Transverse colon (tissue), 4 donors: ENCODE measurements at regions not wholly inside any gene's neighbourhood (a gene's known extent, or its start where the extent isn't known, plus 50 kb on each side); places are given as distances from the start of the nearest gene placed in this dataset.
A peak's percentile ranks its signal among the peaks of the same experiment; 100 is the strongest.

Experiments used
- DNase-seq: peaks from one replicate; pipeline ENCODE4 v3.0.0-alpha.2; 2019
- H3K27ac ChIP-seq, 4 donors: fragments of 200-600 bp; sonication (generic); 2 replicates each; pipeline ENCODE4 v1.5.1; 2016 to 2018; ENCODE audit warnings: inconsistent platforms in 4 of 4
- H3K27me3 ChIP-seq: fragments of 200-600 bp; sonication (generic); 2 replicates; pipeline ENCODE4 v1.5.1; 2017; ENCODE audit warnings: inconsistent platforms
- H3K36me3 ChIP-seq, 4 donors: fragments of 200-600 bp; sonication (generic); 2 replicates each; pipeline ENCODE4 v1.5.1; 2017 to 2019; ENCODE audit warnings: inconsistent platforms in 4 of 4
- H3K4me1 ChIP-seq, 4 donors: fragments of 200-600 bp; sonication (generic); 2 replicates each; pipeline ENCODE4 v1.5.1; 2017 to 2020; ENCODE audit warnings: inconsistent platforms in 4 of 4
- H3K4me3 ChIP-seq, 4 donors: fragments of 200-600 bp; sonication (generic); 1 replicate in 1 of 4; 2 replicates in 3 of 4; pipeline versions ENCODE4 v1.5.1 to v1.6.1; 2017 to 2019; ENCODE audit warnings: inconsistent platforms in 4 of 4
- H3K9me3 ChIP-seq, 2 donors: fragments of 200-600 bp; sonication (generic); 2 replicates each; pipeline ENCODE4 v1.5.1; 2017 to 2019; ENCODE audit warnings: inconsistent platforms in 2 of 2
- CTCF ChIP-seq, 5 experiments: fragments of 200-600 bp in 3 of 5; fragments of 450-650 bp in 2 of 5; sonication (generic) in 3 of 5; IDR thresholded peaks; 1 replicate in 2 of 5; 2 replicates in 3 of 5; pipeline ENCODE4 v1.5.1; 2016 to 2017; ENCODE audit warnings: antibody characterized with exemption in 5 of 5, inconsistent platforms in 3 of 5, mild to moderate bottlenecking in 2 of 5, moderate library complexity in 1 of 5
- EP300 ChIP-seq: sonication (generic); formaldehyde crosslinking; IDR thresholded peaks from one replicate; pipeline ENCODE4 v1.6.1; 2017; ENCODE audit warnings: antibody characterized with exemption, low read depth
- POLR2A ChIP-seq: fragments of 450-650 bp; IDR thresholded peaks from one replicate; pipeline ENCODE4 v1.6.1; 2016; ENCODE audit warnings: antibody characterized with exemption, mild to moderate bottlenecking, moderate library complexity
- POLR2AphosphoS5 ChIP-seq, 3 donors: sonication (generic); formaldehyde crosslinking; IDR thresholded peaks; one replicate each; pipeline ENCODE4 v1.6.1; 2016; ENCODE audit warnings: antibody characterized with exemption in 3 of 3
- WGBS, 2 donors: methylation state at CpG; one replicate each; pipeline ENCODE4 v1.1.5; 2018; ENCODE audit warnings: low coverage in 1 of 2; 5-methylcytosine and 5-hydroxymethylcytosine counted together
- in situ Hi-C, 4 donors: fragments of 200-750 bp; cut with MboI; loops; one replicate each; pipeline versions ENCODE4 v1.15.0 to v1.15.1; 2017; ENCODE audit warnings: low sequenced_read_pairs in 3 of 4, low pct_ligation_motif_present in 1 of 4, low pct_unique_long_range_greater_than_20kb in 1 of 4
- intact Hi-C: fragments of 100-400 bp; cut with DNase I; formaldehyde crosslinking; loops from one replicate; pipeline ENCODE4 v1.15.1; 2023; ENCODE audit warnings: low total_unique reads

GRCh38 chr5:110903966-110904365 lies 165.2 kb downstream of the SLC25A46 start:
- DNase-seq: no peak
- Histone ChIP-seq H3K27ac (no peak overlapping the region), H3K4me1 (no peaks in the 10 kb centered on the region), H3K4me3 (no peak overlapping the region), H3K36me3 (no peaks in the 10 kb centered on the region), H3K9me3 (no peaks in the 10 kb centered on the region), H3K27me3 (no peaks in the 10 kb centered on the region)
- TF ChIP-seq EP300 (no peak), POLR2AphosphoS5 (IDR thresholded peaks at IDR 0.05) (no peak), POLR2A (no peak), CTCF (IDR thresholded peaks at IDR 0.05) (no peak)
- intact Hi-C loops (no loop called here), in situ Hi-C loops (no loop called here)
- 77 to 83% methylated on average over 1 to 3 of the region's 3 CpGs for WGBS, 2 donors

DNA sequence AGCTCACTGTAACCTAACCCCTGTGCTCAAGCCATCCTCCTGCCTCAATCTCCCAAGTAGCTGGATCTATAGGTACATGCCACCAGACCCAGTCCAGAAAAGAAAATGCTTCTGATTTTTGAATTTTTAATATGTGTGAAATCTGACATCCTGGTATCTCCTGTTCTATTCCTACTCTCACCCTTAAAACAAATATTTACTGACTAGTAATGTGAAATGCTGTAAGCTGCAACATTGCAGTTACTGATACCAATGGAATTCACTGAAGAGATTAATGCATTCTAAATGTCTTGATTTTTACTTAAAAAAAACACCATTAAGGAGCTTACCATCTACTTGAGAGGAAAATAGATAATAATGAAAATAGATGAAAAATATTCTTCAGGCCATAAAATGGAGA lies 162.7 kb upstream of the TSLP start:
- no peaks in the 10 kb centered on the region for H3K4me1 ChIP-seq
- TF ChIP-seq CTCF (IDR thresholded peaks at IDR 0.05): no peak
- no peak for TF ChIP-seq POLR2A
- TF ChIP-seq POLR2AphosphoS5 (IDR thresholded peaks at IDR 0.05): no peak
- TF ChIP-seq EP300: no peak
- in situ Hi-C loops: no loop called here
- H3K9me3 ChIP-seq: no peaks in the 10 kb centered on the region
- no peaks in the 10 kb centered on the region for H3K27me3 ChIP-seq
- no peak for DNase-seq
- no peak overlapping the region for H3K27ac ChIP-seq
- intact Hi-C loops: no loop called here
- H3K36me3 ChIP-seq: no peaks in the 10 kb centered on the region
- no peak overlapping the region for H3K4me3 ChIP-seq

- WGBS, 2 donors: 44 to 100% methylated on average over 1 of the region's 1 CpG
- Histone ChIP-seq H3K36me3 (no peaks in the 10 kb centered on the region), H3K27ac (no peak overlapping the region), H3K27me3 (no peaks in the 10 kb centered on the region), H3K4me3 (no peak overlapping the region), H3K9me3 (no peaks in the 10 kb centered on the region), H3K4me1 (no peaks in the 10 kb centered on the region)
- in situ Hi-C loops: no loop called here
- no peak for DNase-seq
- TF ChIP-seq POLR2AphosphoS5 (IDR thresholded peaks at IDR 0.05) (no peak), POLR2A (no peak), CTCF (IDR thresholded peaks at IDR 0.05) (no peak), EP300 (no peak)
- intact Hi-C loops: no loop called here
Measured at GRCh38 chr5:110909415-110909814, 162.1 kb upstream of the TSLP start.

- Histone ChIP-seq H3K36me3 (no peaks in the 10 kb centered on the region), H3K9me3 (no peaks in the 10 kb centered on the region), H3K27me3 (no peaks in the 10 kb centered on the region), H3K4me3 (no peak overlapping the region), H3K4me1 (no peaks in the 10 kb centered on the region), H3K27ac (no peak overlapping the region)
- in situ Hi-C loops: no loop called here
- TF ChIP-seq EP300 (no peak), POLR2AphosphoS5 (IDR thresholded peaks at IDR 0.05) (peak in 1 of 3 donors; percentile 30)
- intact Hi-C loops: no loop called here
- no peak for DNase-seq
Measured at GRCh38 chr5:110909950-110910349, 161.6 kb upstream of the TSLP start.

DNA sequence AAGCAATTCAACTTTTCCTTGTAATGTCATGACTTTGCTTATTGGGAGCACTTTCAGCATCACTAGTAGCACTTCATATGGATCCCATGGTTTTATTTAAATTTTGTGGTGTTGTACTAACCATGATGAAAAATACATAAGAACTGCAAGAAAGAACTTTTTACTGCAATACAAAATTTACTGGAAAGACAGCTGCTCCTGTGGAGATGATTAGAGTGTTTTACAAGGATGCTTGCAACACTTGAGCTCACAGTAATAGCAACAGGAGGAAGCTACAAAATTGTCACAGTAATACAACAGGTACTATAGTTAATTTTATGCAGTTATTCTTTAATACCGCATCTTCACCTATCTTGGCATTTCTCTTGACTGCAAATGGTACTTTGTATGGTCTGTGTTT lies 158.3 kb upstream of the TSLP start:
- intact Hi-C loops (no loop called here), in situ Hi-C loops (no loop called here)
- DNase-seq: no peak
- TF ChIP-seq CTCF (IDR thresholded peaks at IDR 0.05) (no peak), POLR2A (no peak), EP300 (no peak), POLR2AphosphoS5 (IDR thresholded peaks at IDR 0.05) (no peak)
- no peak overlapping the region for H3K4me3 ChIP-seq
- WGBS, 2 donors: 60 to 93% methylated on average over 1 of the region's 1 CpG
- no peaks in the 10 kb centered on the region for H3K27me3 ChIP-seq
- H3K27ac ChIP-seq: no peak overlapping the region
- H3K4me1 ChIP-seq: peaks cover 0 to 12% (median 4%) of the 10 kb centered on the region in 4 donors
- H3K9me3 ChIP-seq: no peaks in the 10 kb centered on the region
- no peaks in the 10 kb centered on the region for H3K36me3 ChIP-seq
